Mesendoderm (in vitro differentiated cells): ENCODE measurements at regions not wholly inside any gene's neighbourhood (a gene's known extent, or its start where the extent isn't known, plus 50 kb on each side); places are given as distances from the start of the nearest gene placed in this dataset.

Source experiments
- DNase-seq: peaks from one replicate; pipeline ENCODE4 v3.0.0; 2013
- H2AK5ac ChIP-seq: 2 replicates; pipeline ENCODE4 v1.6.1; 2013; ENCODE audit warnings: low read length, inconsistent platforms
- H2BK120ac ChIP-seq: 2 replicates; pipeline ENCODE4 v1.6.1; 2013; ENCODE audit warnings: low read depth, mild to moderate bottlenecking, low read length, moderate library complexity, mixed read lengths
- H2BK15ac ChIP-seq: replicated peaks from 2 replicates; pipeline ENCODE4 v1.6.1; 2013; ENCODE audit warnings: low read depth, mild to moderate bottlenecking, moderate library complexity
- H2BK5ac ChIP-seq: 2 replicates; pipeline ENCODE4 v1.6.1; 2013; ENCODE audit warnings: low read length, inconsistent platforms
- H3K18ac ChIP-seq: 2 replicates; pipeline ENCODE4 v1.6.1; 2013; ENCODE audit warnings: mild to moderate bottlenecking, low read length, mixed read lengths
- H3K23ac ChIP-seq: one replicate; pipeline ENCODE4 v1.6.1; 2013; ENCODE audit warnings: low read length
- H3K27ac ChIP-seq: 2 replicates; pipeline ENCODE4 v1.5.1; 2013; ENCODE audit warnings: low read depth, mild to moderate bottlenecking, inconsistent platforms, low read length, moderate library complexity
- H3K27me3 ChIP-seq: 2 replicates; pipeline ENCODE4 v1.6.1; 2013; ENCODE audit warnings: low read length, control low read depth, mild to moderate bottlenecking, inconsistent platforms; ENCODE audit not compliant: insufficient read depth, poor library complexity
- H3K36me3 ChIP-seq: 2 replicates; pipeline ENCODE4 v1.6.1; 2013; ENCODE audit warnings: low read length, inconsistent platforms; ENCODE audit not compliant: control insufficient read depth, insufficient read depth
- H3K4ac ChIP-seq: one replicate; pipeline ENCODE4 v1.6.1; 2013; ENCODE audit warnings: low read depth, mild to moderate bottlenecking, low read length, moderate library complexity
- H3K4me1 ChIP-seq: 2 replicates; pipeline ENCODE4 v1.6.1; 2013; ENCODE audit warnings: low read depth, low read length, inconsistent platforms; ENCODE audit not compliant: control insufficient read depth
- H3K4me2 ChIP-seq: 2 replicates; pipeline ENCODE4 v1.6.1; 2013; ENCODE audit warnings: low read length
- H3K4me3 ChIP-seq: 2 replicates; pipeline ENCODE4 v1.5.1; 2013; ENCODE audit warnings: mild to moderate bottlenecking, low read length
- H3K56ac ChIP-seq: one replicate; pipeline ENCODE4 v1.6.1; 2013; ENCODE audit warnings: low read length
- H3K79me1 ChIP-seq: 2 replicates; pipeline ENCODE4 v1.6.1; 2013; ENCODE audit warnings: low read length, inconsistent platforms
- H3K79me2 ChIP-seq: 2 replicates; pipeline ENCODE4 v1.6.1; 2013; ENCODE audit warnings: mild to moderate bottlenecking, low read length; ENCODE audit not compliant: control insufficient read depth, insufficient read depth
- H3K9ac ChIP-seq: 2 replicates; pipeline ENCODE4 v1.6.1; 2013; ENCODE audit warnings: low read length, inconsistent platforms
- H4K5ac ChIP-seq: one replicate; pipeline ENCODE4 v1.6.1; 2013; ENCODE audit warnings: low read length
- H4K8ac ChIP-seq: one replicate; pipeline ENCODE4 v1.6.1; 2013; ENCODE audit warnings: low read depth, mild to moderate bottlenecking, control low read depth, low read length, moderate library complexity
- WGBS: extraction: QIAGEN DNeasy Blood & Tissue Kit; methylation state at CpG from one replicate; pipeline ENCODE4 v1.1.7; 2013; ENCODE audit warnings: low lambda C conversion rate, missing lambda C conversion rate; ENCODE audit not compliant: insufficient coverage; ENCODE audit errors: extremely low coverage; 5-methylcytosine and 5-hydroxymethylcytosine counted together

DNA sequence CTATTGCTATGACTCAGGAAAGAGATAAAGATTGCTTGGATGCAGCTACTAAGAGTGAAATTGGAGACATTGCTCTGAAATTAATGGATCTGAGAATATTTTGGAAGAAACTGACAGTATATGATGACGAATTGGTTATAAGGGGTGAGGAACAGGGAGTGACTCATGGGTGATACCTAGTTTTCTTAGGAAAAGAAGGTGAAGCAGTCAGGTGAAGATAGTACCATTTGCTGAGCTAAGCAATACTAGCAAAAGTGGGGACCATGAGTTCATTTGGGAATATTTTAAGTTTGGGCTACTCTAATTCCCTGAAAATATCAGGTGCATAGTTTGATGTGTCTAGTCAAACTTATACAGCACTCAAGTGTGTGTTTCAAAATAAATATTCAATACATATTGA, 260.1 kb upstream of the NFIA start:
- Histone ChIP-seq H3K56ac (no peak overlapping the region), H3K36me3 (no peaks in the 10 kb centered on the region), H3K23ac (no peak overlapping the region), H3K9ac (no peak overlapping the region), H4K8ac (no peak overlapping the region), H2BK5ac (no peak overlapping the region), H2AK5ac (no peak overlapping the region), H3K79me1 (no peaks in the 10 kb centered on the region), H3K27ac (no peak overlapping the region), H3K79me2 (no peaks in the 10 kb centered on the region), H3K4ac (no peak overlapping the region), H4K5ac (no peak overlapping the region), H3K4me1 (no peaks in the 10 kb centered on the region), H3K4me2 (no peak overlapping the region), H2BK15ac (no peak overlapping the region), H3K4me3 (no peak overlapping the region), H2BK120ac (no peak overlapping the region), H3K27me3 (no peaks in the 10 kb centered on the region), H3K18ac (no peak overlapping the region)
- no CpG with 5 or more reads among the region's 1 CpG for WGBS
- no peak for DNase-seq

- Histone ChIP-seq H3K79me1 (no peaks in the 10 kb centered on the region), H2BK5ac (no peak overlapping the region), H3K4ac (no peak overlapping the region), H4K8ac (no peak overlapping the region), H3K4me3 (no peak overlapping the region), H2BK15ac (no peak overlapping the region), H3K79me2 (no peaks in the 10 kb centered on the region), H3K27ac (no peak overlapping the region), H3K23ac (no peak overlapping the region), H3K9ac (no peak overlapping the region), H3K56ac (no peak overlapping the region), H2AK5ac (no peak overlapping the region), H3K4me1 (no peaks in the 10 kb centered on the region), H4K5ac (no peak overlapping the region), H2BK120ac (no peak overlapping the region), H3K36me3 (no peaks in the 10 kb centered on the region), H3K27me3 (no peaks in the 10 kb centered on the region), H3K18ac (no peak overlapping the region), H3K4me2 (no peak overlapping the region)
- no peak for DNase-seq
- no CpG with 5 or more reads among the region's 1 CpG for WGBS
These were observed 261.2 kb upstream of the NFIA start for GRCh38 chr1:60821156-60821555.

DNA sequence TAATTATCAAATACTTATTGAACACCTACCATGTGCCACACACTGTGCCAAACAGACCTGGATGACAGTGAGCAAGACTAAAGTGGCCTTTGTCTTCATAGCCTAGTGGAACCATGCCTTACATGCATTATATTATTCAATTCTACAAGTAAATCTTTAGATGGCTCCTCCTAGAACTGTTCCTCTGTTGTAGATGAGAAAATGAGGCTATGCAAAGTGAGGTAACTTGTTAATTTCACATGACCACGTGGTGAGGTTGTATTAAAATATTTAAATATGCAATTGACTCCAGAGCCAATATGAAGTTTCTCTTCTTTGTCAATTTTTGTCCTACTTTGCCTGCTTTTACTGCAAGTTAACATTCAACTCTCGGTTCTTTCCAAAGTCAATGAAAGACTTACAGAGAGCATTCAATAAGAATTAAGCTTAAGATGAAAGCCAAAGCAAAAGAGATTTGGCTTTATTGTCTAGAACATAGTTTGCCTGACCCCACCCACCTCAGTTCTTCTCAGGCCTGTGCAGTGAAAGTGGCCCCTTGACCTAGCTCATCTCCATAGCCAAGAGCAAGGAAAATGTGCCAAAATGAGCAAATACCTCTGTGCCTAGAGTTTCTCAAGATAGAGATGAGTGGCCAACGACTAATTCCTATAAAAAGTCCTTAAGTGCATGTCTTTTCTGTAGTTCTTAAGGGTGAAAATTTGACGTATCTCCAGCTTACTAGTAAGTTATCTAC, 263.2 kb upstream of the NFIA start:
- no peaks in the 10 kb centered on the region for H3K79me1 ChIP-seq
- no peaks in the 10 kb centered on the region for H3K79me2 ChIP-seq
- H2BK5ac ChIP-seq, result no peak overlapping the region
- H2BK15ac ChIP-seq, result no peak overlapping the region
- WGBS, result no CpG with 5 or more reads among the region's 4 CpGs
- no peak overlapping the region for H3K27ac ChIP-seq
- H3K56ac ChIP-seq, result no peak overlapping the region
- no peak overlapping the region for H3K4me3 ChIP-seq
- H2AK5ac ChIP-seq, result no peak overlapping the region
- no peak overlapping the region for H4K8ac ChIP-seq
- H3K9ac ChIP-seq, result no peak overlapping the region
- no peak overlapping the region for H4K5ac ChIP-seq
- no peaks in the 10 kb centered on the region for H3K36me3 ChIP-seq
- no peak overlapping the region for H3K4me2 ChIP-seq
- no peaks in the 10 kb centered on the region for H3K27me3 ChIP-seq
- H2BK120ac ChIP-seq, result no peak overlapping the region
- no peaks in the 10 kb centered on the region for H3K4me1 ChIP-seq
- no peak for DNase-seq
- no peak overlapping the region for H3K18ac ChIP-seq
- no peak overlapping the region for H3K23ac ChIP-seq
- H3K4ac ChIP-seq, result no peak overlapping the region

- Histone ChIP-seq H2AK5ac (no peak overlapping the region), H3K4ac (no peak overlapping the region), H3K56ac (no peak overlapping the region), H3K79me2 (no peaks in the 10 kb centered on the region), H2BK120ac (no peak overlapping the region), H3K18ac (no peak overlapping the region), H3K4me1 (no peaks in the 10 kb centered on the region), H3K23ac (no peak overlapping the region), H2BK5ac (no peak overlapping the region), H3K27ac (no peak overlapping the region), H4K8ac (no peak overlapping the region), H3K9ac (no peak overlapping the region), H3K36me3 (no peaks in the 10 kb centered on the region), H3K4me2 (no peak overlapping the region), H3K4me3 (no peak overlapping the region), H3K27me3 (no peaks in the 10 kb centered on the region), H2BK15ac (no peak overlapping the region), H3K79me1 (no peaks in the 10 kb centered on the region), H4K5ac (no peak overlapping the region)
- no CpG with 5 or more reads among the region's 3 CpGs for WGBS
- DNase-seq, result peak; percentile 34
These were observed 269.3 kb upstream of the NFIA start for GRCh38 chr1:60813071-60813470.

DNA sequence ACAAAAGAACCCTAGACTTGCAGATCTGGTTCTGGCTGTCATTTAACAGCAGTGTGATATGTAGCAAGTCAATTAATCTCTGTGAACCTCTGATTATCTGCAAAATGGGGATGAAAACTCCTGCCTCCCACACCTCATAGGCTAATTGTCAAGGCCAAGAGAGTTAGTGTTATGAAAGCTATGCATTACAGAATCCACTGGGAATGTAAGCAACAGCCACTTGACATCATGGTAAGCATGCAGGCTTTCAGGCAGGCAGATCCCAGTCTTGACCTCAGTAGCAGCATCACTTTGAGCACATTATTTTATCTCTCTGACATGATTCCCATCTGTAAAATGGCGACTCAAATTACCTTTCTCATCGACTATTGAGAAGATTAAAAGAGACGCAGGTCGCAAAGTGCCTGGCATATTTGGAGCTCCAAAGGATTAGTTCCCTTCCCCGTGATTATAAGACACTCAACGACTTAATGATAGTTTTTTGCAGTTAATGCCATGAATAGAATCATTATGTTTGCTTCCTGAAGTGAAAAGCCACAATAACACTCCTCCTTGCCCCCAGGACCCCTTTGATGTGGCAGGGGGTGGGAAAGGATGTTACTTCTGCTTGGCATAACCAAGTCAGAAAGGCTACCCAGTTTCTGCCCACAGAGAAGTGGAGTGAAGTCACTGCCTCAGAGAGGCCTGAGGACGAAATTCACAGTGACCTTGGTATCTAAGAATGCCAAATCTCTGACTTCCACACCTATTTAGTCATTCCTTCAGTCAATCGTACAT, 273.0 kb upstream of the NFIA start:
- peak; percentile 65 for DNase-seq
- H2AK5ac ChIP-seq, result no peak overlapping the region
- no peak overlapping the region for H3K27ac ChIP-seq
- no peak overlapping the region for H3K4ac ChIP-seq
- no peaks in the 10 kb centered on the region for H3K79me1 ChIP-seq
- H3K56ac ChIP-seq, result no peak overlapping the region
- H3K36me3 ChIP-seq, result no peaks in the 10 kb centered on the region
- H3K18ac ChIP-seq, result no peak overlapping the region
- no peak overlapping the region for H3K9ac ChIP-seq
- H4K5ac ChIP-seq, result no peak overlapping the region
- H2BK120ac ChIP-seq, result no peak overlapping the region
- H3K4me2 ChIP-seq, result no peak overlapping the region
- H3K4me3 ChIP-seq, result no peak overlapping the region
- no CpG with 5 or more reads among the region's 8 CpGs for WGBS
- no peak overlapping the region for H2BK5ac ChIP-seq
- H3K23ac ChIP-seq, result no peak overlapping the region
- no peaks in the 10 kb centered on the region for H3K79me2 ChIP-seq
- H2BK15ac ChIP-seq, result no peak overlapping the region
- no peaks in the 10 kb centered on the region for H3K4me1 ChIP-seq
- no peak overlapping the region for H4K8ac ChIP-seq
- H3K27me3 ChIP-seq, result no peaks in the 10 kb centered on the region
